ENCODE measurements at regions not wholly inside any gene's neighbourhood (a gene's known extent, or its start where the extent isn't known, plus 50 kb on each side); places are given as distances from the start of the nearest gene placed in this dataset.
"Not testable (repeated sequence)": the region's sequence is repeated elsewhere in the genome, so short reads cannot be mapped to it uniquely, and the experiment has no call there.

DNA sequence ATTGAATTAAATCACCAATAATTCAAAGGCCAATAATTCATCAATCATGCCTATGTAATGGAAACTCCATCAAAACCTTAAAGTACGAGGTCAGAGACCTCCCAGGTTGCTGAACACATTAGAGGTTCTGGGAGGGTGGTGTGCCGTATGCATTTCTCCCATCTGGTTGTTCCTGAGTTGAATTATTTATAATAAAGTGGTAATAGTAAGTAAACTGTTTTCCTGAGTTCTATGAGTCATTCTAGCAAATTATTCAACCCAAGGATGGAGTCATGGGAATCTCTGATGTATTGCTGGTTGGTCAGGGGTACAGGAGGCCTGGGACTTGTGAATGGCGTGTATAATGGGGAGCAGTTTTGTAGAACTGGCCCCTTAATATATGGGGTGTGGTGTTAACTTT, 191.7 kb downstream of the CARTPT start:
- Histone ChIP-seq H3K4me3 (no peak overlapping the region), H3K27me3 (ENCODE audit: low read depth) (no peaks in the 10 kb centered on the region), H3K4me1 (peaks cover 19% of the 10 kb centered on the region), H3K9me3 (peaks cover 2% of the 10 kb centered on the region; the same call in 1 of the 2 replicates), H3K36me3 (replicated peaks) (no peaks in the 10 kb centered on the region)
- DNase-seq (ENCODE audit: low spot score in 2 of 2) = no peak
- in situ Hi-C loops (cut with MboI; ENCODE audit: low sequenced_read_pairs) = no loop called here

DNA sequence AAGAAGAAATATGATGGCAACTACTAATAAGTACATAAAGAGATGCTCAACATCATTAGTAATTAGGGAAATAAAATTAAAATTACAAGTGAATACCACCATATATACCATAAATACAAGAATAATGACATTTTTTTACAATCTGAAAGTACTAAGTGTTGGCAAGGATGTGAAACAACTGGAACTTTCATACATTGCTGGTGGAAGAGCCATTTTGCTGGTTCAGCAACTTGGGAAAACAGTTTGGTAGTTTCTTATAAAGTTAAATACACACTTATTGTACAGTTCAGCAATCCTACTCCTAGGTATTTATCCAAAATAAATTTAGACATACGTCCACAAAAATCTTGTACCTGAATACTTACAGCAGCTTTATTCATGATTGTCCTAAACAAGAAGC, 192.9 kb downstream of the CARTPT start:
- in situ Hi-C loops (cut with MboI; ENCODE audit: low sequenced_read_pairs) = no loop called here
- no peak for DNase-seq (ENCODE audit: low spot score in 2 of 2)
- H3K4me3 ChIP-seq = no peak overlapping the region
- H3K9me3 ChIP-seq = peaks cover 2% of the 10 kb centered on the region; the same call in 1 of the 2 replicates
- H3K4me1 ChIP-seq = peaks cover 10% of the 10 kb centered on the region
- H3K27me3 ChIP-seq (ENCODE audit: low read depth) = no peaks in the 10 kb centered on the region
- H3K36me3 ChIP-seq (replicated peaks) = no peaks in the 10 kb centered on the region

GRCh38 chr5:71914281-71914680, 193.0 kb upstream of the MAP1B start:
- Histone ChIP-seq H3K4me3 (no peak overlapping the region), H3K9me3 (peaks cover 8% of the 10 kb centered on the region; the same call in 1 of the 2 replicates), H3K4me1 (peaks cover 8% of the 10 kb centered on the region), H3K36me3 (replicated peaks) (no peaks in the 10 kb centered on the region), H3K27me3 (ENCODE audit: low read depth) (no peaks in the 10 kb centered on the region)
- in situ Hi-C loops (cut with MboI; ENCODE audit: low sequenced_read_pairs) = no loop called here
- DNase-seq (ENCODE audit: low spot score in 2 of 2) = no peak

DNA sequence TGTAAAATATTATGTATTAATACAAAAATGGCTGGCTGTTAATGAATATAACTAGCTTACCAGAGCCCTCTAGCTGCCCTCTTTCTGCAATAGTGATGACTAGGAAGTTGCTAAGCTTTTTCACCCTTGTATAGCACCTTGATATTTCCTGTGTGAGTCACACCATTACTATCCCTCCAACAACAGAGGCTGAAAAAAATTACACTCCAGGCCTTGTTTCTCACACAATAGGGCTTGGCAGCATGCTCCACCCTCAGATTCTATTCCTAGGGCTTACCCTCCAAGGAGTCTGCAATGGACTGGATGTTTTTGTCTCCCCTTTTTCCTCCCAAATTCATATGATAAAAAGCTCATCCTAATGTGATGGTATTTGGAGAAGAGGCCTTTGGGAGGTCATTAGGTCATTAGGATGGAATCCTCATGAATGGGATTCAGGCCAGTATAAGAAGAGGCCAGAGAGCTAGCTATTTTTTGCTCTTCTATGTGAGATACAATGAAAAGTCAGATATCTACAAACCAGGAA, 184.6 kb upstream of the MAP1B start:
- in situ Hi-C loops (cut with MboI; ENCODE audit: low sequenced_read_pairs) = no loop called here
- Histone ChIP-seq H3K27me3 (ENCODE audit: low read depth) (no peaks in the 10 kb centered on the region), H3K4me3 (no peak overlapping the region), H3K4me1 (peaks cover 3% of the 10 kb centered on the region; the same call in 1 of the 2 replicates), H3K9me3 (peaks cover 5% of the 10 kb centered on the region; the same call in 1 of the 2 replicates), H3K36me3 (replicated peaks) (no peaks in the 10 kb centered on the region)
- DNase-seq (ENCODE audit: low spot score in 2 of 2) = no peak

- Histone ChIP-seq H3K27me3 (ENCODE audit: low read depth) (no peaks in the 10 kb centered on the region), H3K9me3 (no peaks in the 10 kb centered on the region), H3K4me3 (no peak overlapping the region), H3K4me1 (peaks cover 5% of the 10 kb centered on the region), H3K36me3 (replicated peaks) (no peaks in the 10 kb centered on the region)
- in situ Hi-C loops (cut with MboI; ENCODE audit: low sequenced_read_pairs) = no loop called here
- no peak for DNase-seq (ENCODE audit: low spot score in 2 of 2)
Measured at GRCh38 chr5:71923755-71924154, 183.5 kb upstream of the MAP1B start.

DNA sequence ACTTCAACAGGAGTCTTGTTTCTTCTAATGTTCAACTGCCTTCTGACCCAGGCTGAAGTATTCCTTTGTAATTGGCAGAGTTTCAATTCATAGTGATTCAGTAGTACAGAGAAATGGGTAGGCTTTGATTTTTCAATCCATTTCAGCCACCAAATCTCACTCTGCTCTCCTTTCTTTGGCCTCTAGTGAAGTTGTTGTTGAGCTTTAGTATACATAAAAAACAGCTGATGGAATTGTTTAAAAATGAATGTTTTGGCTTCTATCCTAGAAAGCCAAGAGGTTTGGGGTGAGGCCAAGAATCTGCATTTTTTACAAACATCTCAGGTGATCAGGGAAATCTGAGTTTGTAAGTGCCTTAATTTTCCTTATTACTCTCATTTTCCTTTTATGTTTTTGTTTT, 182.9 kb upstream of the MAP1B start:
- no peak overlapping the region for H3K4me3 ChIP-seq
- no peak for DNase-seq (ENCODE audit: low spot score in 2 of 2)
- no peaks in the 10 kb centered on the region for H3K27me3 ChIP-seq (ENCODE audit: low read depth)
- H3K4me1 ChIP-seq = peaks cover 11% of the 10 kb centered on the region
- no peaks in the 10 kb centered on the region for H3K9me3 ChIP-seq
- in situ Hi-C loops (cut with MboI; ENCODE audit: low sequenced_read_pairs) = no loop called here
- no peaks in the 10 kb centered on the region for H3K36me3 ChIP-seq (replicated peaks)

- no peaks in the 10 kb centered on the region for H3K36me3 ChIP-seq (replicated peaks)
- DNase-seq (ENCODE audit: low spot score in 2 of 2) = no peak
- no peaks in the 10 kb centered on the region for H3K9me3 ChIP-seq
- in situ Hi-C loops (cut with MboI; ENCODE audit: low sequenced_read_pairs) = no loop called here
- no peak overlapping the region for H3K4me3 ChIP-seq
- peaks cover 17% of the 10 kb centered on the region for H3K4me1 ChIP-seq
- H3K27me3 ChIP-seq (ENCODE audit: low read depth) = no peaks in the 10 kb centered on the region
Measured at GRCh38 chr5:71924980-71925379, 182.3 kb upstream of the MAP1B start.

DNA sequence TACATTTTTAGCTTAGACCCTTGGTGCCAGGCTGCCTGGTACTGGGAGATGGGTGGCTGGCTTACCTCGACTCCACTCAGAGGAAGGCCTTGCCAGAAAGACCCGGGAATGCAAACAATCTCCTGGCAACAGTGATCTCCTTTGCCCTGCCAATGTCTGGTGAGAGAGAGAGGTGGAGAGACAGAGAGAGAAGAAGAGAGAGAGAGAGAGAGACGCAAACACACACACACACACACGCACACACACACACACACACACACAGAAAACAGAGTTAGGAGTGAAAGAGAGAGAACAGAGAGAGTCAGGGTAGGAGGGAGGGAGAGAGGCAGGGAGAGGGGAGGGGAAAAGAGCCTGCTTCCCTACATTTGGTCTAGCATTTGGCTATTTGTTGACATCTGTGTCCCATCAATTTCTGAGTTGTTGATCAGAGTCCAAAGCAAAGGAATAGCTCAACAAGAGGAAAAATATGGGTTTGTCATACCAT, 181.6 kb upstream of the MAP1B start:
- Histone ChIP-seq H3K27me3 (ENCODE audit: low read depth) (no peaks in the 10 kb centered on the region), H3K4me1 (peaks cover 22% of the 10 kb centered on the region), H3K36me3 (replicated peaks) (no peaks in the 10 kb centered on the region), H3K4me3 (no peak overlapping the region), H3K9me3 (no peaks in the 10 kb centered on the region)
- in situ Hi-C loops (cut with MboI; ENCODE audit: low sequenced_read_pairs) = no loop called here
- no peak for DNase-seq (ENCODE audit: low spot score in 2 of 2)

- Histone ChIP-seq H3K27me3 (ENCODE audit: low read depth) (no peaks in the 10 kb centered on the region), H3K9me3 (no peaks in the 10 kb centered on the region), H3K36me3 (replicated peaks) (no peaks in the 10 kb centered on the region), H3K4me1 (peaks cover 22% of the 10 kb centered on the region), H3K4me3 (no peak overlapping the region)
- in situ Hi-C loops (cut with MboI; ENCODE audit: low sequenced_read_pairs) = no loop called here
- peak; percentile 31 to 41 for DNase-seq (ENCODE audit: low spot score in 2 of 2)
Measured at GRCh38 chr5:71929003-71929402, 178.3 kb upstream of the MAP1B start.

GRCh38 chr5:71930554-71930953, 176.7 kb upstream of the MAP1B start:
- peaks cover 22% of the 10 kb centered on the region for H3K4me1 ChIP-seq
- H3K36me3 ChIP-seq (replicated peaks); H3K9me3 ChIP-seq; DNase-seq (ENCODE audit: low spot score in 2 of 2); H3K27me3 ChIP-seq (ENCODE audit: low read depth); H3K4me3 ChIP-seq; in situ Hi-C loops (cut with MboI; ENCODE audit: low sequenced_read_pairs): not testable (repeated sequence)

DNA sequence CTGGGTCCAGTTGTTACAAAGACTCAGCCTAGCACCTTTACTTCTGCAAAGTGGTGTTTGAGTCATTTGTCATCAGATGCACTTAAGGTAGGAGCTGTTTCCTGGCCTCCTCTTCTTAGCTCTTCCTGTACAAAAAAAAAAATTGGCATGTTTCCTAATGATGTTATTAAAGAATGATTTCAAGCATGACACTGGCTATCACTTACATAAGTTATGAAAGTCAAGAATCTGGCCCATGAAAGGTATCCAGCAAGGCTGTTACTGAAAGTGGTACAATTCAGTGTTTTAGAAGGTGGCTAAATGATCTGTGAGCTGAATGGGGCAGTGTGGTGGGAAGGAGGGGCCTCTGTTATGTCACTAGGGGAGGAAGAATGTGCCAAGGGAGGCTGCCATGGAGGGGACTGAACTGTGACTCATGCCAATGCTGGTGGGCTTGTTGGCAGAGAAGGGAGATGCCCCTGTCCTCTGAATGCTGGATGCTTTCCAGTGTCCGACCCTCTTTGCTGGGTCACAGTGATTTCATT, 175.1 kb upstream of the MAP1B start:
- no peaks in the 10 kb centered on the region for H3K9me3 ChIP-seq
- no peak for DNase-seq (ENCODE audit: low spot score in 2 of 2)
- in situ Hi-C loops (cut with MboI; ENCODE audit: low sequenced_read_pairs) = no loop called here

GRCh38 chr5:71932655-71933338, 174.5 kb upstream of the MAP1B start:
- no peaks in the 10 kb centered on the region for H3K36me3 ChIP-seq (replicated peaks)
- H3K9me3 ChIP-seq = no peaks in the 10 kb centered on the region
- peaks cover 22% of the 10 kb centered on the region for H3K4me1 ChIP-seq
- no peak overlapping the region for H3K4me3 ChIP-seq
- in situ Hi-C loops (cut with MboI; ENCODE audit: low sequenced_read_pairs) = no loop called here
- no peaks in the 10 kb centered on the region for H3K27me3 ChIP-seq (ENCODE audit: low read depth)
- DNase-seq (ENCODE audit: low spot score in 2 of 2) = no peak

More for the DNA sequence above, 175.1 kb upstream of the MAP1B start:
- H3K27me3 ChIP-seq (ENCODE audit: low read depth) = no peaks in the 10 kb centered on the region
- H3K36me3 ChIP-seq (replicated peaks) = no peaks in the 10 kb centered on the region
- peaks cover 22% of the 10 kb centered on the region for H3K4me1 ChIP-seq
- no peak overlapping the region for H3K4me3 ChIP-seq

- in situ Hi-C loops (cut with MboI; ENCODE audit: low sequenced_read_pairs) = no loop called here
- no peak for DNase-seq (ENCODE audit: low spot score in 2 of 2)
- H3K4me1 ChIP-seq = peaks cover 12% of the 10 kb centered on the region
Measured at GRCh38 chr5:71934322-71934721, 173.0 kb upstream of the MAP1B start.

DNA sequence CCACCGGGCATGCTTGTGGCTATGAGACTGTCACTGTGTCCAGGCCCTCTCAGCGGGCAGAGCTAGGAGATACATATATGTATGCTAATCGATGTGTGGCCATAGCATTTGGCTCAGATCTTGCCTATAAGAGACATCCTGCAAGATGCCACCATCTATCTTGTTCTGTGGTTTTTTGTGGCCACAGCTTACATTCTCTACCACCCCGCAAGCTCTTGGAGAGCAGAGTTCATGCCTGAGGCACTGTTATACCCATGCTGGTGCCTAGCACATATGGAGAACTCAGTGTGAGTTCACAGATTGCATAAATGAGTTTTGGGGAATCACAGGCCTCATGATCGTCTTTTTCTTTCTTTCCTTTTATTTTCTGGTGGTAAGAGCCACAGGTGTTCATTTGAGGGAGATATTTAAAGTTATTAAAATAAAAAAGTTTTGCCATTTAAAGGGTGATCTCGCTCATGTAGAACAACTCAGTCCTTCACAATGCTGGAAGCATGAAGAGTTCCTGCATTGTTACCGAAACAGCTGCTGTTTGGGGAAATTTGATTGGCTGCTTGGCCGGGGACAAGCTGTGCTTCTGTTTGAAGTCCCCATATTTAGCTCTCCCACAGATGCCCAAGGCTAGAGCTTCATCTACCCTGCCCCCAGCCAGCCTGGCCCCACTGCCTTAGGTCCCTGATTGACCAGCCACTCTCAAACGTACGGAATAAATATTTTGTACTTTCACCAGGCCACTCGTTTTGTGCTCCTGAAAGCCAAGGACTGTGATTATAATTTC, 169.2 kb upstream of the MAP1B start:
- in situ Hi-C loops (cut with MboI; ENCODE audit: low sequenced_read_pairs) = no loop called here
- no peaks in the 10 kb centered on the region for H3K4me1 ChIP-seq
- no peak overlapping the region for H3K4me3 ChIP-seq
- no peaks in the 10 kb centered on the region for H3K9me3 ChIP-seq
- no peaks in the 10 kb centered on the region for H3K27me3 ChIP-seq (ENCODE audit: low read depth)
- DNase-seq (ENCODE audit: low spot score in 2 of 2) = no peak
- H3K36me3 ChIP-seq (replicated peaks) = no peaks in the 10 kb centered on the region

More at GRCh38 chr5:71934322-71934721, 173.0 kb upstream of the MAP1B start:
- H3K36me3 ChIP-seq (replicated peaks) = no peaks in the 10 kb centered on the region
- H3K9me3 ChIP-seq = no peaks in the 10 kb centered on the region
- no peak overlapping the region for H3K4me3 ChIP-seq
- H3K27me3 ChIP-seq (ENCODE audit: low read depth) = no peaks in the 10 kb centered on the region
